Stimulated activated CD4-positive, alpha-beta T cell treated with anti-CD3 and anti-CD28 coated beads, Interleukin-1b, Interleukin-23, amount 100 ng/mL, for 4 hours (primary cell): ENCODE measurements at regions not wholly inside any gene's neighbourhood (a gene's known extent, or its start where the extent isn't known, plus 50 kb on each side); places are given as distances from the start of the nearest gene placed in this dataset.

ENCODE experiments used
- DNase-seq, 2 donors: peaks; one replicate each; pipeline ENCODE4 v3.0.0-alpha.2; 2020; ENCODE audit warnings: low read depth in 2 of 2

- no peak for DNase-seq
Observed at GRCh38 chr15:67980773-67981685, 73.1 kb upstream of the PIAS1 start.

- no peak for DNase-seq
Observed at GRCh38 chr15:67981848-67982247, 72.3 kb upstream of the PIAS1 start.

DNA sequence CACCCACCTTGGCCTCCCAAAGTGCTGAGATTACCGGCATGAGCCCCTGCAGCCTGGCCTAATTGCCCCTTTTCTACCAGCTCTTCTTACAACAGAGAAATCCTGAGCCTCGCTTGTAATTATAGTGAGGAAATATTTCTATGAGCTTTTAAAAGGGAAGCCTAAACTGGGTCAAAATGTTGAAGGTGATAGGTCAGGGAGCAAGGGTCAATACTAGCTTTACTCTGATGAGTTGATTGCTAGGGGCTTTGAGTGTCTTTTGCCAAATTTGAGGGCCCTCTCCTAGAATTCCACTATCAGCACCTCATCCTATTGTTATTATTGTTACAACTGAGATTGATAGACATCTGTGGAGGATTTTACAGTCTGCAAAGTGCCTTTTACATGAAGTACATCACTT lies 62.4 kb upstream of the PIAS1 start:
- DNase-seq: no peak

DNA sequence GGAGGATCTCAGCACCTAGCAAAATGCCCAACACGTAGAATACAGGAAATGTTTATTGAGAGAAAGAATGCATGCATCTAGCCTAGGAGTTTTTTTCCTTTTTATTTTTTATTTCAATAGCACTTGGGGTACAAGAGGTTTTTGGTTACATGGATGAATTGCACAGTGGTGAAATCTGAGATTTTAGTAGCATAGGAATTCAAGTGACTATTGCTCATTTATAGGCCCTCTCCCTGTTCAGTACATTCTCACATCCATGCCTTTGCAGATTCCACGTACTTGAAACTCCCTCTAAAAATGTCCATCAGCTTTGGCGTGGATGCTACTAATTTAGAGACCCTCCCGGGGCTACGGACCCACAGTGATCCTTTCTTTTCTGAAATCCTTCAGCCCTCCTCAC lies 61.7 kb upstream of the PIAS1 start:
- DNase-seq: no peak

DNA sequence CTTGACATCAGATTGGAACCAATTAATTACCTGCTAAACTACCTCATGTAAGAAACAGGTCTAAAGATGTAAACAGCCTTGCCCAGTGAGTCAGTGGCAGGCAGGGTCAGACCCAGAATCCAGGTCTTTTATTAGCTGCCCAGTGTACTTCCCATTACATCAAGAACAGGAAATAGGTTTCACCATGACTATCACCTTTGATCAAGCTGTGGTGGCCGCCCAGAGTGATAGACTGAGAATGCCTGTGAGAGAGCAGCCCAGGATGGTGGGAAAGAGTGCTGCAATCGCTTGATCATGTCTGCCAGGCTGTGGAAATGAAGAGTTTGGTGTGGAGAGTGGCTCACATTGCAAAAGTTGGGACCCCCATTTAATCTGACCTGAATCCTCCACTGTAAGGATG lies 61.3 kb upstream of the PIAS1 start:
- no peak for DNase-seq

GRCh38 chr15:67997996-67998395 lies 56.1 kb upstream of the PIAS1 start:
- no peak for DNase-seq

DNA sequence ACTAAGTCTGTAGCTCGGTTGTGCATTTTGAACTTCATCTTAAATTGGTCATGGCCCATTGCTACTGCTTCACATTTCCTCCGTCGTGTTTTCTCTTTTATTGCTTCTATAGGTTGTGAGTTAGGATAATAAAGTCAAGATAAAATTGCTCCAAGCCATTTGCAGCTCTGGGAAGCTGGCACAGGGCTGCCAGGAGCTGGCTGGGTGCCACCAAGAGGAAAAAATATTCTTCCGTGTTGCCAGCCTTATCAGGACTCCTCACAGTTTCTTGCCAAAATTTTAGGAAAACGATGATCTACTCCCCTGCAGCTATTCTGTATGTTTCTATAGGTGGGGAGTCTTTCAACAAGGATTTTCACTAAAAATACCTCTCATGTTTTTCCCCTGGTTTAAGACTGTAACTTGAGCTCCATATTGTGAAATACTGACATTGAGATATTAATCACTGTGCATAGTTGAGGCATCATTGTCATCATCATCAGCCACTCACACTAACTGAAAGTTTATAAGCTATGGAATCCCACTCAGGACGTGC lies 55.4 kb upstream of the PIAS1 start:
- DNase-seq: no peak

DNA sequence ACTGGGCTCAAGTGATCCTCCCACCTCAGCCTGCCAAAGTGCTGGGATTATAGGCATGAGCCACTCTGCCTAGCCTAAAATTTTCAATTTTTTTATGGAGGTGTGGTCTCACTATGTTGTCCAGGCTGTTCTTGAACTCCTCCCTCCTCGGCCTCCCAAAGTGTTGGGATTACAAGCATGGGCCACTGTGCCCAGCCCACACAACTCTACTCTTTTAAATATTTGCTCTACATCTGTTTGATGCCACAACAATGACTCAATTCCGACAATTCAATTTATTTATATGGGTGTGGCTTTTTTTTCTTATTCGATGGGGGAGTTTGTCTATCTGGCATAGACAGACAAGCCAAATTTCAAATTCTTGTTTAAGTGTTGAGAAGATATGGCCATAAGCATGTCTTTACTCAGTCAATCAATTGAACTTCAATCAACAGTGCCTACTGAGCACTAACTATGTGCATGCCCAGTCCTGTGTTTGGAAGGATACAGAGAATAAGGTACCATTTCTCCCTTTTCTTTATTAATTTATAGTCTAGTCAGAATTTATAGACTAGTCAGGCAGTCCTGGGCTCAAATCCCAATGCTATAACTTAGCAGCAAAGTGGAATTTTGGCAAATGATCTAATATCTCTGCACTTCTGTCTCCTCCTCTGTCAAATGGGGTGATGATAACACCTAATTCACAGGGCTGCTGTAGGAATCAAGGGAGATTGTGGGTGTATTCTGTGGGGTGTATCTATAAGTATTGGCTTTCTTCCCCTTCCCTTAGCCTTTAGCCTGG lies 54.6 kb upstream of the PIAS1 start:
- no peak for DNase-seq

DNA sequence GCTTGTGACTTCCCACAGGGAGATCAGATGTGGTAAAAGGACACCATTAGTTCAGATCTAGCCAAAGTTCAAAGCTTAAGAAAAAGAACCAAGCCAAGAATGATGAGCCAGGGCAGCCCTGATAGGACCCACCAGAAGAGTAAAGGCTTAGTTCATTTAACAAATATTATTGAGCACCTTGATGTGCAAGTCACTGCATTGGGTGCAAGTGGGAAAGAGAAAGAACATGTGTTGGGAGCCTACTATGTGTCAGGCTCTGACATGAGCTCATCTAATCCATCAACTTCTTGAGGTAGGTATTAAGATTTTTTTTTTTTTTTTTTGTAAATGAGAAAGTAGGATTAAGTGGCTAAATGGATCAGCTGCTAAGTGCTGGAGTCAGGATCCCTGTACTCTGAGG lies 53.4 kb upstream of the PIAS1 start:
- DNase-seq: no peak

- DNase-seq: no peak
Observed at GRCh38 chr15:68001811-68002210, 52.3 kb upstream of the PIAS1 start.

- DNase-seq: no peak
Observed at GRCh38 chr15:68003297-68003696, 50.8 kb upstream of the PIAS1 start.
